ENCODE measurements at regions not wholly inside any gene's neighbourhood (a gene's known extent, or its start where the extent isn't known, plus 50 kb on each side); places are given as distances from the start of the nearest gene placed in this dataset.

GRCh38 chr2:36203366-36203765 lies 152.2 kb upstream of the CRIM1 start:
- no peak for TF ChIP-seq CTCF (IDR thresholded peaks at IDR 0.05)
- no peak for TF ChIP-seq POLR2A (IDR thresholded peaks at IDR 0.05)

All from tibial nerve (tissue), 3 donors.